HepG2 (cell line): ENCODE measurements at regions not wholly inside any gene's neighbourhood (a gene's known extent, or its start where the extent isn't known, plus 50 kb on each side); places are given as distances from the start of the nearest gene placed in this dataset.

Experiments used
- ATAC-seq: fragments of 200-7000 bp; cut with Tn5 transposase; 3 replicates; pipeline ENCODE4 v1.9.1; 2020; ENCODE audit warnings: mild to moderate bottlenecking, moderate library complexity
- BruUV-seq: library from RNA; stranded (reverse); fragments of 400-500 nt; replicated peaks from 2 replicates; lab custom pipeline; 2021; lab: Mats Ljungman, UMichigan
- CTCF ChIA-PET: fragments of 300-600 bp; formaldehyde crosslinking; extraction: SDS; loops from one replicate; lab custom pipeline; 2021; ENCODE audit warnings: low total read pairs, inconsistent platforms, low intra/inter-chr PET ratio; lab: Yijun Ruan, JAX
- POLR2A ChIA-PET: fragments of 350-600 bp; sonication (Branson Sonifier 250); formaldehyde crosslinking; loops from one replicate; lab custom pipeline; 2020; ENCODE audit warnings: antibody characterized with exemption, inconsistent platforms; lab: Yijun Ruan, JAX
- DNase-seq: peaks from one replicate; pipeline ENCODE4 v3.0.0-alpha.2; 2015; ENCODE audit warnings: low spot score
- FAIRE-seq: peaks from 3 replicates; lab custom pipeline; 2011; peaks lifted over from hg19 to GRCh38; lab: Jason Lieb, UNC
- H2AFZ ChIP-seq: one replicate; pipeline ENCODE4 v1.6.1; 2011; ENCODE audit warnings: low read length, inconsistent platforms
- H3K27ac ChIP-seq: fragments of 300-600 bp; 3 replicates; pipeline ENCODE4 v1.8.0; 2011; ENCODE audit warnings: mixed run types, mild to moderate bottlenecking, mixed read lengths, low read length, inconsistent platforms; ENCODE audit not compliant: insufficient read depth; ENCODE audit errors: extremely low read length
- H3K27me3 ChIP-seq, 2 experiments: fragments of 200-600 bp in 1 of 2; 2 replicates in 1 of 2; 3 replicates in 1 of 2; pipeline versions ENCODE4 v1.6.0 to v1.8.0; 2011; ENCODE audit warnings: low read length in 2 of 2, mild to moderate bottlenecking in 2 of 2, moderate library complexity in 2 of 2, inconsistent platforms in 1 of 2; ENCODE audit not compliant: insufficient read depth in 2 of 2, control insufficient read depth in 1 of 2
- H3K36me3 ChIP-seq, 2 experiments: fragments of 200-600 bp in 1 of 2; replicated peaks in 1 of 2; 2 replicates in 1 of 2; 3 replicates in 1 of 2; pipeline versions ENCODE4 v1.5.1 to v1.8.0; 2011; ENCODE audit warnings: low read length in 2 of 2, inconsistent platforms in 1 of 2; ENCODE audit not compliant: insufficient read depth in 2 of 2, control insufficient read depth in 1 of 2
- H3K4me1 ChIP-seq: 2 replicates; pipeline ENCODE4 v1.5.1; 2012; ENCODE audit warnings: low read length, inconsistent platforms; ENCODE audit not compliant: insufficient read depth
- H3K4me2 ChIP-seq: 2 replicates; pipeline ENCODE4 v1.6.0; 2011; ENCODE audit warnings: low read depth, low read length, inconsistent platforms
- H3K4me3 ChIP-seq, 3 experiments: fragments of 200-600 bp in 1 of 3; sonication (generic), shearing (Covaris generic) in 1 of 3; replicated peaks in 1 of 3; 2 replicates each; pipeline ENCODE4 v1.5.1; 2011 to 2016; ENCODE audit warnings: low read length in 3 of 3, inconsistent platforms in 2 of 3, low read depth in 2 of 3, mild to moderate bottlenecking in 2 of 3, control low read depth in 1 of 3, mixed read lengths in 1 of 3; ENCODE audit not compliant: insufficient read depth in 1 of 3
- H3K79me2 ChIP-seq: one replicate; pipeline ENCODE4 v1.6.1; 2011; ENCODE audit warnings: low read length, inconsistent platforms; ENCODE audit not compliant: insufficient read depth
- H3K9ac ChIP-seq: 2 replicates; pipeline ENCODE4 v1.6.0; 2011; ENCODE audit warnings: mild to moderate bottlenecking, low read depth, low read length, inconsistent platforms; ENCODE audit not compliant: insufficient read depth
- H3K9me3 ChIP-seq: 2 replicates; pipeline ENCODE4 v1.5.1; 2012; ENCODE audit warnings: mild to moderate bottlenecking, low read length
- H4K20me1 ChIP-seq: 2 replicates; pipeline ENCODE4 v1.6.0; 2011; ENCODE audit warnings: inconsistent platforms, mild to moderate bottlenecking, low read length, moderate library complexity; ENCODE audit not compliant: insufficient read depth
- DRAP1 ChIP-seq: IDR thresholded peaks from 2 replicates; pipeline ENCODE4 v1.6.1; 2016; ENCODE audit warnings: missing genetic modification reagents, missing compliant biosample characterization
- FOXA3 ChIP-seq: IDR thresholded peaks from 2 replicates; pipeline ENCODE4 v1.6.1; 2016; ENCODE audit warnings: missing genetic modification reagents, missing compliant biosample characterization
- FOXO1 ChIP-seq: sonication (generic); formaldehyde crosslinking; IDR thresholded peaks from 2 replicates; pipeline ENCODE4 v1.4.0; 2020; ENCODE audit warnings: missing genetic modification reagents
- HES4 ChIP-seq: sonication (generic); formaldehyde crosslinking; IDR thresholded peaks from 2 replicates; pipeline ENCODE4 v1.9.0; 2021; ENCODE audit warnings: mild to moderate bottlenecking, missing genetic modification reagents, borderline replicate concordance
- HMG20B ChIP-seq: conservative IDR thresholded peaks from 2 replicates; pipeline ENCODE4 v1.6.1; 2016; ENCODE audit warnings: missing genetic modification reagents, missing compliant biosample characterization
- HOXA7 ChIP-seq: sonication (generic); formaldehyde crosslinking; IDR thresholded peaks from 2 replicates; pipeline ENCODE4 v1.8.1; 2022; ENCODE audit warnings: mild to moderate bottlenecking, missing genetic modification reagents, moderate library complexity
- KMT2A ChIP-seq: sonication (generic); formaldehyde crosslinking; IDR thresholded peaks from 2 replicates; pipeline ENCODE4 v1.4.0; 2020; ENCODE audit warnings: missing genetic modification reagents
- MAZ ChIP-seq, 2 experiments: sonication (generic) in 1 of 2; formaldehyde crosslinking in 1 of 2; IDR thresholded peaks; 2 replicates each; pipeline versions ENCODE4 v1.5.0 to v1.6.1; 2012 to 2020; ENCODE audit warnings: low read depth in 2 of 2, mild to moderate bottlenecking in 2 of 2, borderline replicate concordance in 1 of 2, improper control_type of control experiment in 1 of 2, low read length in 1 of 2, missing genetic modification reagents in 1 of 2, moderate library complexity in 1 of 2
- PRPF4 ChIP-seq: fragments of 200-400 bp; formaldehyde crosslinking; IDR thresholded peaks from 2 replicates; pipeline ENCODE4 v1.6.1; 2016; ENCODE audit warnings: low read length, low read depth; ENCODE audit not compliant: poor library complexity, severe bottlenecking
- SKI ChIP-seq: fragments of 450-650 bp; IDR thresholded peaks from one replicate; pipeline ENCODE4 v1.6.1; 2018; ENCODE audit warnings: mild to moderate bottlenecking; ENCODE audit not compliant: partially characterized antibody
- TFDP1 ChIP-seq: IDR thresholded peaks from 2 replicates; pipeline ENCODE4 v1.6.1; 2016; ENCODE audit warnings: missing compliant biosample characterization, missing genetic modification reagents, borderline replicate concordance
- ZNF354B ChIP-seq: sonication (generic); formaldehyde crosslinking; IDR thresholded peaks from 2 replicates; pipeline ENCODE4 v1.8.0; 2022; ENCODE audit warnings: mild to moderate bottlenecking, missing genetic modification reagents
- ZNF362 ChIP-seq: sonication (generic); formaldehyde crosslinking; IDR thresholded peaks from 2 replicates; pipeline ENCODE4 v1.4.0; 2020; ENCODE audit warnings: missing genetic modification reagents, mild to moderate bottlenecking, borderline replicate concordance
- WGBS: methylation state at CpG from one replicate; pipeline ENCODE4 v1.1.6; 2017; ENCODE audit warnings: low lambda C conversion rate; 5-methylcytosine and 5-hydroxymethylcytosine counted together
- in situ Hi-C: cut with HindIII; loops from 2 replicates; pipeline ENCODE4 v1.10.0; 2017; ENCODE audit warnings: low pct_unique_long_range_greater_than_20kb; ENCODE audit not compliant: extremely low pct_ligation_motif_present
- intact Hi-C: fragments of 100-400 bp; cut with micrococcal nuclease; formaldehyde crosslinking; loops from one replicate; pipeline ENCODE4 v1.10.0; 2022; ENCODE audit not compliant: unreplicated experiment

- Histone ChIP-seq H3K9ac (no peak overlapping the region), H3K4me1 (no peaks in the 10 kb centered on the region), H3K27ac (no peak overlapping the region), H3K36me3 (no peaks in the 10 kb centered on the region), H3K4me3 (no peak overlapping the region), H3K4me2 (no peak overlapping the region), H3K79me2 (no peaks in the 10 kb centered on the region), H2AFZ (no peak overlapping the region), H3K27me3 (no peaks in the 10 kb centered on the region), H4K20me1 (no peaks in the 10 kb centered on the region), H3K9me3 (peaks cover 28% of the 10 kb centered on the region)
- BruUV-seq = no TSS peak
- ATAC-seq (no peak), FAIRE-seq (no peak), DNase-seq (no peak)
- POLR2A ChIA-PET = no interaction called here
- WGBS = 2% methylated on average over 2 of the region's 2 CpGs
- CTCF ChIA-PET = no interaction called here
- in situ Hi-C loops (no loop called here), intact Hi-C loops (no loop called here)
- no peak for TF ChIP-seq PRPF4
- no peak for TF ChIP-seq HMG20B (CRISPR knock-in tag)
- TF ChIP-seq DRAP1 = no peak
- TF ChIP-seq TFDP1 (CRISPR knock-in tag) = no peak
- no peak for TF ChIP-seq MAZ (IDR thresholded peaks at IDR 0.05; ENCODE audit: borderline replicate concordance, low read depth, low read length)
- no peak for TF ChIP-seq MAZ (CRISPR knock-in tag; IDR thresholded peaks at IDR 0.05; ENCODE audit: low read depth)
- no peak for TF ChIP-seq KMT2A (CRISPR knock-in tag)
- no peak for TF ChIP-seq HES4 (CRISPR knock-in tag)
- no peak for TF ChIP-seq ZNF354B (CRISPR knock-in tag)
- TF ChIP-seq FOXO1 (CRISPR knock-in tag) = no peak
- no peak for TF ChIP-seq HOXA7 (CRISPR knock-in tag)
- no peak for TF ChIP-seq SKI
- TF ChIP-seq ZNF362 (CRISPR knock-in tag) = no peak
- no peak for TF ChIP-seq FOXA3
Measured at GRCh38 chr7:52700349-52700748, 335.1 kb upstream of the POM121L12 start.
